Urinary bladder (tissue), 3 donors: ENCODE measurements at regions not wholly inside any gene's neighbourhood (a gene's known extent, or its start where the extent isn't known, plus 50 kb on each side); places are given as distances from the start of the nearest gene placed in this dataset.

Experiments
- DNase-seq: peaks from one replicate; pipeline ENCODE4 v3.0.0-alpha.2; 2015; ENCODE audit errors: extremely low spot score
- H3K27ac ChIP-seq: one replicate; pipeline ENCODE4 v1.5.1; 2013; ENCODE audit warnings: low read depth, mild to moderate bottlenecking, moderate library complexity
- H3K36me3 ChIP-seq: one replicate; pipeline ENCODE4 v1.6.1; 2013; ENCODE audit warnings: mild to moderate bottlenecking, moderate library complexity; ENCODE audit not compliant: insufficient read depth
- H3K4me1 ChIP-seq: one replicate; pipeline ENCODE4 v1.6.1; 2013; ENCODE audit warnings: mild to moderate bottlenecking, moderate library complexity; ENCODE audit not compliant: insufficient read depth
- H3K4me3 ChIP-seq: one replicate; pipeline ENCODE4 v1.5.1; 2013; ENCODE audit warnings: low read depth, low read length
- WGBS: extraction: QIAGEN DNeasy Blood & Tissue Kit; methylation state at CpG from one replicate; pipeline ENCODE4 v1.1.7; 2013; 5-methylcytosine and 5-hydroxymethylcytosine counted together
- donor health status: healthy with polysubstance abuse.
- donor health status: healthy.

- no peak overlapping the region for H3K27ac ChIP-seq
- WGBS = 76% methylated on average over 2 of the region's 2 CpGs
- no peak overlapping the region for H3K4me3 ChIP-seq
- no peak for DNase-seq
- no peaks in the 10 kb centered on the region for H3K4me1 ChIP-seq
- no peaks in the 10 kb centered on the region for H3K36me3 ChIP-seq
Measured at GRCh38 chr7:86212976-86213375, 430.7 kb upstream of the GRM3 start.

GRCh38 chr7:86209036-86209435 lies 434.7 kb upstream of the GRM3 start:
- Histone ChIP-seq H3K4me3 (no peak overlapping the region), H3K4me1 (no peaks in the 10 kb centered on the region), H3K27ac (no peak overlapping the region), H3K36me3 (no peaks in the 10 kb centered on the region)
- 48% methylated on average over 8 of the region's 8 CpGs for WGBS
- DNase-seq = no peak

GRCh38 chr7:86207740-86208139 lies 436.0 kb upstream of the GRM3 start:
- WGBS = 92% methylated on average over 3 of the region's 3 CpGs
- H3K27ac ChIP-seq = no peak overlapping the region

GRCh38 chr7:86202833-86203232 lies 440.9 kb upstream of the GRM3 start:
- Histone ChIP-seq H3K27ac (no peak overlapping the region), H3K36me3 (no peaks in the 10 kb centered on the region), H3K4me1 (no peaks in the 10 kb centered on the region), H3K4me3 (no peak overlapping the region)
- no peak for DNase-seq
- WGBS = 63% methylated on average over 3 of the region's 3 CpGs

More at GRCh38 chr7:86207740-86208139, 436.0 kb upstream of the GRM3 start:
- no peak for DNase-seq
- H3K36me3 ChIP-seq = no peaks in the 10 kb centered on the region
- no peaks in the 10 kb centered on the region for H3K4me1 ChIP-seq
- no peak overlapping the region for H3K4me3 ChIP-seq

GRCh38 chr7:86201767-86202166 lies 441.9 kb upstream of the GRM3 start:
- Histone ChIP-seq H3K27ac (no peak overlapping the region), H3K4me1 (no peaks in the 10 kb centered on the region), H3K36me3 (no peaks in the 10 kb centered on the region), H3K4me3 (no peak overlapping the region)
- DNase-seq = no peak
- WGBS = 83% methylated on average over 5 of the region's 5 CpGs

- Histone ChIP-seq H3K4me3 (no peak overlapping the region), H3K27ac (no peak overlapping the region), H3K36me3 (no peaks in the 10 kb centered on the region), H3K4me1 (no peaks in the 10 kb centered on the region)
- 68% methylated on average over 3 of the region's 3 CpGs for WGBS
- no peak for DNase-seq
Measured at GRCh38 chr7:86199881-86200614, 443.7 kb upstream of the GRM3 start.

GRCh38 chr7:86190351-86190750 lies 453.4 kb upstream of the GRM3 start:
- H3K27ac ChIP-seq = no peak overlapping the region
- no peaks in the 10 kb centered on the region for H3K36me3 ChIP-seq
- no peak for DNase-seq
- no peaks in the 10 kb centered on the region for H3K4me1 ChIP-seq
- no peak overlapping the region for H3K4me3 ChIP-seq

- no peak for DNase-seq
- WGBS = 96% methylated on average over 3 of the region's 3 CpGs
- no peaks in the 10 kb centered on the region for H3K36me3 ChIP-seq
- H3K27ac ChIP-seq = no peak overlapping the region
- H3K4me3 ChIP-seq = no peak overlapping the region
- no peaks in the 10 kb centered on the region for H3K4me1 ChIP-seq
Measured at GRCh38 chr7:86181474-86181873, 462.2 kb upstream of the GRM3 start.

- Histone ChIP-seq H3K4me1 (no peaks in the 10 kb centered on the region), H3K36me3 (no peaks in the 10 kb centered on the region), H3K4me3 (no peak overlapping the region), H3K27ac (no peak overlapping the region)
- DNase-seq = no peak
- WGBS = 76% methylated on average over 1 of the region's 1 CpG
Measured at GRCh38 chr7:86164827-86165226, 478.9 kb upstream of the GRM3 start.

- H3K4me3 ChIP-seq = no peak overlapping the region
- H3K36me3 ChIP-seq = no peaks in the 10 kb centered on the region
- 93% methylated on average over 4 of the region's 4 CpGs for WGBS
- no peak for DNase-seq
- no peaks in the 10 kb centered on the region for H3K4me1 ChIP-seq
- no peak overlapping the region for H3K27ac ChIP-seq
Measured at GRCh38 chr7:86158111-86158510, 485.6 kb upstream of the GRM3 start.

GRCh38 chr7:86155623-86156022 lies 488.1 kb upstream of the GRM3 start:
- Histone ChIP-seq H3K4me3 (no peak overlapping the region), H3K27ac (no peak overlapping the region), H3K4me1 (no peaks in the 10 kb centered on the region), H3K36me3 (no peaks in the 10 kb centered on the region)
- DNase-seq = no peak
- WGBS = 85% methylated on average over 2 of the region's 2 CpGs

- H3K4me1 ChIP-seq = no peaks in the 10 kb centered on the region
- DNase-seq = no peak
- 49% methylated on average over 2 of the region's 2 CpGs for WGBS
- H3K4me3 ChIP-seq = no peak overlapping the region
- H3K36me3 ChIP-seq = no peaks in the 10 kb centered on the region
- no peak overlapping the region for H3K27ac ChIP-seq
Measured at GRCh38 chr7:86152926-86153325, 490.8 kb upstream of the GRM3 start.

GRCh38 chr7:86149024-86149665 lies 494.6 kb upstream of the GRM3 start:
- WGBS = 44% methylated on average over 4 of the region's 4 CpGs
- Histone ChIP-seq H3K4me1 (no peaks in the 10 kb centered on the region), H3K36me3 (no peaks in the 10 kb centered on the region)

GRCh38 chr7:86148501-86148900 lies 495.2 kb upstream of the GRM3 start:
- no peak overlapping the region for H3K4me3 ChIP-seq
- H3K4me1 ChIP-seq = no peaks in the 10 kb centered on the region
- H3K27ac ChIP-seq = no peak overlapping the region
- no peak for DNase-seq
- WGBS = 74% methylated on average over 2 of the region's 2 CpGs
- H3K36me3 ChIP-seq = no peaks in the 10 kb centered on the region

More at GRCh38 chr7:86149024-86149665, 494.6 kb upstream of the GRM3 start:
- DNase-seq = no peak
- Histone ChIP-seq H3K4me3 (no peak overlapping the region), H3K27ac (no peak overlapping the region)
